ENCODE measurements at regions not wholly inside any gene's neighbourhood (a gene's known extent, or its start where the extent isn't known, plus 50 kb on each side); places are given as distances from the start of the nearest gene placed in this dataset.

GRCh38 chr1:67980028-67980427 is 70.4 kb downstream of the DIRAS3 start:
- H3K27ac ChIP-seq, result no peak overlapping the region
- H3K27me3 ChIP-seq, result no peaks in the 10 kb centered on the region
- no peak overlapping the region for H3K4me3 ChIP-seq
- ATAC-seq (no peak), DNase-seq (no peak)
- no peaks in the 10 kb centered on the region for H3K9me3 ChIP-seq
- H3K4me1 ChIP-seq, result peaks cover 0 to 21% (median 3%) of the 10 kb centered on the region in 9 donors
- H3K36me3 ChIP-seq, result no peaks in the 10 kb centered on the region
- intact Hi-C loops (cut with DNase I), result no loop called here
- 60 to 68% methylated on average over 1 of the region's 1 CpG for WGBS, 2 donors
- no peak for TF ChIP-seq CTCF (IDR thresholded peaks at IDR 0.05)

DNA sequence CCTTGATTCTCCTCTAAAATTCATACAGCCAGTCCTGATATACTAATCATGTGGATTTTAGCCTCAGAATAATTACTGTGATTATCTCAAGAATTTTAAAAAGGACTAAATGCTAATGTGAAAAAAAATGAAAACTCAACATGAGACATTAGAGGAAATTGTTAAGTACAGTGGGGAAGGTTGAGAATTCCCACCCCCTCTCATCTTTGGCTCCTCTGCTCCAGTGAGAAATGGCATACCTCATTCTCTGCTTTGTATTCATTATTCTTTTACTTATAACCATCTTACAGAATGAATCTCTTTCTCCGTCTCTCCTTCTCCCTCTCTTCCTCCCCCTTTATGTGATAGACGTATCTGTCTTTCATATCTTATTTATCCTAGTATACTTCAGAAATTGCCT is 70.9 kb downstream of the DIRAS3 start:
- TF ChIP-seq CTCF (IDR thresholded peaks at IDR 0.05), result no peak
- Histone ChIP-seq H3K27ac (no peak overlapping the region), H3K36me3 (no peaks in the 10 kb centered on the region), H3K4me1 (peaks cover 0 to 17% (median 3%) of the 10 kb centered on the region in 9 donors), H3K9me3 (no peaks in the 10 kb centered on the region), H3K4me3 (no peak overlapping the region), H3K27me3 (no peaks in the 10 kb centered on the region)
- DNase-seq, result no peak
- WGBS, 2 donors, result 76 to 88% methylated on average over 2 of the region's 2 CpGs
- intact Hi-C loops (cut with DNase I), result loop anchor here in 1 of 10 donors (5.0 kb wide), 1 partner anchor 882 kb away; no protein-coding TSS in a partner anchor
- ATAC-seq, result no peak

- intact Hi-C loops (cut with DNase I), result loop anchor here in 1 of 10 donors (5.0 kb wide), 1 partner anchor 882 kb away; no protein-coding TSS in a partner anchor
- H3K27me3 ChIP-seq, result no peaks in the 10 kb centered on the region
- peaks cover 0 to 12% (median under 1%) of the 10 kb centered on the region in 9 donors for H3K4me1 ChIP-seq
- no peaks in the 10 kb centered on the region for H3K36me3 ChIP-seq
- no peak for ATAC-seq
- WGBS, 2 donors, result 58 to 60% methylated on average over 5 of the region's 5 CpGs
- no peak for TF ChIP-seq CTCF (IDR thresholded peaks at IDR 0.05)
- no peak for DNase-seq
- no peak overlapping the region for H3K4me3 ChIP-seq
- no peak overlapping the region for H3K27ac ChIP-seq
- H3K9me3 ChIP-seq, result no peaks in the 10 kb centered on the region
These were observed 71.4 kb downstream of the DIRAS3 start for GRCh38 chr1:67978890-67979516.

DNA sequence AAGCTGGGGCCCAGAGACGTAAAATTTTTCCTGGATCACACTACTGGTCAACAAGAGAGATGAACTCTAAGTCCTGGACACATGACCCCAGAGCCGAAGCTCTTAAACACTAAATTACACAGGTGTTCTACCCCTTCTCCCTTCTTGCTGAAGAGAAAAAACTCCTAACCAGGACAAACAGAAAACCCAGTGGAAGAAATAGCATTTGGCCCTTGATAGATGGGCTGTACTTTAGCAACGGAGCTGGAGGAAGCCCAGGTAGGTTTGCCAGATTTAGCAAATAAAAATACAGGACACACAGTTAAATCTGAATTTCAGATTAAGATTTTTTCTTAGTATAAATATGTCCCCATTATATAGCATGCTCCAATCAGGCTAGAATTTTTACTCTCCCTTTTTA is 72.7 kb downstream of the DIRAS3 start:
- peaks cover 0 to 2% (median 0%) of the 10 kb centered on the region in 9 donors for H3K4me1 ChIP-seq
- H3K27ac ChIP-seq, result no peak overlapping the region
- DNase-seq (no peak), ATAC-seq (no peak)
- no peaks in the 10 kb centered on the region for H3K36me3 ChIP-seq
- H3K9me3 ChIP-seq, result no peaks in the 10 kb centered on the region
- no peaks in the 10 kb centered on the region for H3K27me3 ChIP-seq
- no peak overlapping the region for H3K4me3 ChIP-seq
- WGBS, 2 donors, result 69 to 70% methylated on average over 3 of the region's 3 CpGs
- intact Hi-C loops (cut with DNase I), result loop anchor here in 1 of 10 donors (5.0 kb wide), 1 partner anchor 880 kb away; no protein-coding TSS in a partner anchor
- no peak for TF ChIP-seq CTCF (IDR thresholded peaks at IDR 0.05)

Measured in heart right ventricle (tissue), 16 donors.